Thoracic aorta (tissue), 2 donors: ENCODE measurements at regions not wholly inside any gene's neighbourhood (a gene's known extent, or its start where the extent isn't known, plus 50 kb on each side); places are given as distances from the start of the nearest gene placed in this dataset.

Experiments used
- ATAC-seq: fragments of 150-250 bp; one replicate; pipeline ENCODE4 v1.8.0; 2017; ENCODE audit warnings: low read depth; ENCODE audit not compliant: insufficient number of reproducible peaks, low FRiP score
- DNase-seq: peaks from one replicate; pipeline ENCODE4 v3.0.0-alpha.2; 2020; ENCODE audit warnings: low spot score
- H3K27ac ChIP-seq, 2 donors: fragments of 200-600 bp; sonication (generic); 1 replicate in 1 of 2; 2 replicates in 1 of 2; pipeline ENCODE4 v1.5.1; 2016; ENCODE audit warnings: mild to moderate bottlenecking in 2 of 2, moderate library complexity in 2 of 2
- H3K27me3 ChIP-seq: fragments of 200-600 bp; sonication (generic); replicated peaks from 2 replicates; pipeline ENCODE4 v1.6.0; 2016; ENCODE audit warnings: mild to moderate bottlenecking; ENCODE audit not compliant: insufficient read depth
- H3K36me3 ChIP-seq: fragments of 200-600 bp; sonication (generic); one replicate; pipeline ENCODE4 v1.5.1; 2016
- H3K4me1 ChIP-seq, 2 donors: fragments of 200-600 bp; sonication (generic); 1 replicate in 1 of 2; 2 replicates in 1 of 2; pipeline versions ENCODE4 v1.5.1 to v1.6.0; 2016; ENCODE audit warnings: low read depth in 2 of 2, mild to moderate bottlenecking in 1 of 2; ENCODE audit not compliant: control insufficient read depth in 1 of 2
- H3K4me3 ChIP-seq: fragments of 200-600 bp; sonication (generic); 2 replicates; pipeline ENCODE4 v1.5.1; 2016; ENCODE audit warnings: mild to moderate bottlenecking
- H3K9me3 ChIP-seq: fragments of 200-600 bp; sonication (generic); 2 replicates; pipeline ENCODE4 v1.5.1; 2016
- CTCF ChIP-seq: fragments of 200-600 bp; sonication (generic); IDR thresholded peaks from one replicate; pipeline ENCODE4 v1.5.1; 2019; ENCODE audit warnings: antibody characterized with exemption

- H3K27ac ChIP-seq = no peak overlapping the region
- no peak for ATAC-seq
- no peaks in the 10 kb centered on the region for H3K36me3 ChIP-seq
- no peaks in the 10 kb centered on the region for H3K9me3 ChIP-seq
- TF ChIP-seq CTCF = no peak
- H3K4me1 ChIP-seq = no peaks in the 10 kb centered on the region
- no peaks in the 10 kb centered on the region for H3K27me3 ChIP-seq
- no peak for DNase-seq
- H3K4me3 ChIP-seq = no peak overlapping the region
These were observed 436.6 kb downstream of the SHISA9 start for GRCh38 chr16:13338044-13338443.

GRCh38 chr16:13342675-13343074 is 441.3 kb downstream of the SHISA9 start:
- no peak for ATAC-seq
- Histone ChIP-seq H3K9me3 (no peaks in the 10 kb centered on the region), H3K4me3 (no peak overlapping the region), H3K27ac (no peak overlapping the region), H3K4me1 (no peaks in the 10 kb centered on the region), H3K27me3 (no peaks in the 10 kb centered on the region), H3K36me3 (no peaks in the 10 kb centered on the region)
- no peak for TF ChIP-seq CTCF
- DNase-seq = no peak

- no peak for DNase-seq
- no peak for ATAC-seq
- no peaks in the 10 kb centered on the region for H3K27me3 ChIP-seq
- no peak overlapping the region for H3K27ac ChIP-seq
- no peaks in the 10 kb centered on the region for H3K4me1 ChIP-seq
- no peaks in the 10 kb centered on the region for H3K9me3 ChIP-seq
- no peak overlapping the region for H3K4me3 ChIP-seq
- no peak for TF ChIP-seq CTCF
- H3K36me3 ChIP-seq = no peaks in the 10 kb centered on the region
These were observed 442.6 kb downstream of the SHISA9 start for GRCh38 chr16:13344001-13344400.

- no peak for DNase-seq
- no peak for TF ChIP-seq CTCF
- Histone ChIP-seq H3K27me3 (no peaks in the 10 kb centered on the region), H3K9me3 (no peaks in the 10 kb centered on the region), H3K36me3 (no peaks in the 10 kb centered on the region), H3K4me3 (no peak overlapping the region), H3K27ac (no peak overlapping the region), H3K4me1 (no peaks in the 10 kb centered on the region)
- no peak for ATAC-seq
These were observed 447.0 kb downstream of the SHISA9 start for GRCh38 chr16:13348416-13348815.

GRCh38 chr16:13350000-13350399 is 448.6 kb downstream of the SHISA9 start:
- ATAC-seq = no peak
- H3K36me3 ChIP-seq = no peaks in the 10 kb centered on the region
- H3K4me1 ChIP-seq = no peaks in the 10 kb centered on the region
- H3K9me3 ChIP-seq = no peaks in the 10 kb centered on the region
- no peak overlapping the region for H3K27ac ChIP-seq
- H3K4me3 ChIP-seq = no peak overlapping the region
- no peak for TF ChIP-seq CTCF
- DNase-seq = no peak
- H3K27me3 ChIP-seq = no peaks in the 10 kb centered on the region
